CD4-positive, alpha-beta T cell treated with Interleukin-4 for 1 hour (primary cell): ENCODE measurements at regions not wholly inside any gene's neighbourhood (a gene's known extent, or its start where the extent isn't known, plus 50 kb on each side); places are given as distances from the start of the nearest gene placed in this dataset.
A peak's percentile ranks its signal among the peaks of the same experiment; 100 is the strongest.

Experiments
- DNase-seq, 2 donors: peaks; one replicate each; pipeline ENCODE4 v3.0.0-alpha.2; 2020 to 2022

DNA sequence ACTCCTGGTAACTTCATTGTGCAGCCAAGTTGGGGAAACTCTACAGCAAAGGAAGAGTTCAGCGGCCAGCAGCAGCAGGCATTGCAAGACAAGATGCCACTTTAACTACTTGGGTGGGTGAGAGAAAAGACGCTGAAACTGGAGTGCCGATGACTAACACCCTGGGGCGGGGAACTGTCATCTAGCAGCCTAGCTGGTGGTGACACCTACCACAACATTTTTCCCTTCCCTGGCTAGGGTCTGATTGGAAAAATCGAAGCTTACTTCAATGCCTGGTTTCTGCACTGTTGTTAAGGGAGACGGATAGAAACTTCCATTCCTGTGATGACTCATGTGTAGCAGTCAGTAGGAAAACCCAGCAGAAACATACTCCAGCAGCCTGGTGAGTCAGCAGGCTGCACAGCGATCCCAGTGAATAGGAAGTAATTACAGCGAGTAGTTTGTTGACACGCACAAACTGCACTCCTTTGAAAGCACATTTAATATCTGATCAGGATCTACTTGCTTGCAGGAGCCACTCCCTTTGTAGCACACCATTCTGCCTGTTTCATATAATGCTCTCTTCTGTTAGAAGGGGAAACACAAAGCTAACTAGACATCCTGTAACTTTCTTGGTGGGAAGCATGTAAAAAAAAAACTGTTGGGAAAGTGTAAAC, 62.1 kb upstream of the MAPRE2 start:
- DNase-seq: peak; percentile 40 to 71

DNA sequence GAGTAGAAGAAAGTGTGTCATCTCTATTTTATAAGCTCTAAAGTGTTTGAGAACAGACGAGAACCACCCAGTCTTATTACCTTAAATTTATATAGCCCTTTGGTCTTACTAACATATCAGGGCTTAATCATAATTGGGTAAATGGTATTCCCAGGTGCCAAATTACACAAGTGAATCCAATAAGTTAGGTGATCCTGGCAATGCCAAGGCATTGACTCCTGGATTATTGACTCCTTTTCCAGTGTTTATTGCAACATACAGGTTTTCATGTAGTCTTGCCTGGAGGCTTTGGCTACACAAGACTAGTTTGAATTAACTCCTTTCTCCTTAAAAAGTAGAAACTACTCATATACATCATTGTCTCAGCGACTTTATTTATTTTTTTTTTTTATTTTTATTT, 59.7 kb upstream of the MAPRE2 start:
- no peak for DNase-seq

DNA sequence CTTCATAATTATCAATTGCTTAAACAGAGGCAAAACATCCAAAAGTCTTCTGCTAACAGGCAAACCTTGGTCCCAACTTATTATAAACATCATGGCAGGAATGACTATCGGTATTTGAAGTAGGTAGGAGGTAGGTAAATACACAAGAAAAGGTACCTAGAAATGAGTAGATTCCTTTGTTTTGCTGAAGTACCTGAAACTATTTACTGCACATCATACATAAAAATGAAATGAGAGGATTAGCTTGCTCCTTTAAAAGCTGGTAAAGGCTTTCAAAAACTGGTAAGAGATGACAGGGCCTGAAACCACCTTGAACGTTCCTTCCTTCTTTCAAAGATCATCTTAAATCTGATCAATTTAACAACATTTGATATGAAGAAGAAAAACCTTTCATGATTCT, 55.2 kb upstream of the MAPRE2 start:
- DNase-seq: no peak

DNA sequence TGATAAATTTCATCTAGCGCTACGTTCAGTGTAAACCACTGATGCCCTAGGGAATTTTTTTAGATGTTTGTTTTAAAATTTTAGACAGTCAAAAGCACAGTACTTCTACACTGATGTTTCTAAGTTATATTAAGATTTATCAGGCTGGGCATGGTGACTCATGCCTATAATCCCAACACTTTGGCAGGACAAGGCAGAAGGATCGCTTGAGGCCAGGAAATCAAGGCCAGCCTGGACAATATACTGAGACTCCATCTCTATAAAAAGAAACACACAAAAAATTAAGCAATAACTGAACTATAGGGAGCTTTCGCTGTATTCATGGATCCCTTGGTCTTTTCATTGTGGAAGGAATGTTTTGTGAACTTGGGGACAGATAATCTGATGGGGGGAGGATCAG, 50.6 kb upstream of the MAPRE2 start:
- no peak for DNase-seq

DNA sequence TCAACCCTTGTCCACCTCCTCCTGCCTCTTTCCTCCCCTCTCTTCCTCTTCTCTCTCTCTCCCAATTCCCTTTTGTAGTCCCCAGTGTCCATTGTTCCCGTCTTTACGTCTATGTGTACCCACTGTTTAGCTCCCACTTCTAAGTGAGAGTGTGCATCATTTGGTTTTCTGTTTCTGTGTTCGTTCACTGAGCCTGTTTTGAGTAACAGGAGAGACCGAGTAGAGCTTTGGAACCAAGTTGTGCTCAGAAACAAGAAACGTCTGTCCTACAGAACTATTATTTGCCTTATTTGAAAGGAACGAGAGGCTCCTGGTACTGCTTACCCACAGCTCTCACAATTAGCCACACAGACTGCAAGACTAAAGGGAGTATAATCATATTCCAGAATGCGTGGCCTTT, 50.1 kb upstream of the MAPRE2 start:
- no peak for DNase-seq
